Activated T-cell treated with anti-CD3 and anti-CD28 coated beads, Interleukin-2, amount 50 U/mL, for 48 hours (primary cell): ENCODE measurements at regions not wholly inside any gene's neighbourhood (a gene's known extent, or its start where the extent isn't known, plus 50 kb on each side); places are given as distances from the start of the nearest gene placed in this dataset.

Experiments used
- DNase-seq, 2 experiments: peaks; one replicate each; pipeline ENCODE4 v3.0.0-alpha.2; 2020

- no peak for DNase-seq
These were observed 61.6 kb downstream of the CCR1 start for GRCh38 chr3:46146548-46146947.

DNA sequence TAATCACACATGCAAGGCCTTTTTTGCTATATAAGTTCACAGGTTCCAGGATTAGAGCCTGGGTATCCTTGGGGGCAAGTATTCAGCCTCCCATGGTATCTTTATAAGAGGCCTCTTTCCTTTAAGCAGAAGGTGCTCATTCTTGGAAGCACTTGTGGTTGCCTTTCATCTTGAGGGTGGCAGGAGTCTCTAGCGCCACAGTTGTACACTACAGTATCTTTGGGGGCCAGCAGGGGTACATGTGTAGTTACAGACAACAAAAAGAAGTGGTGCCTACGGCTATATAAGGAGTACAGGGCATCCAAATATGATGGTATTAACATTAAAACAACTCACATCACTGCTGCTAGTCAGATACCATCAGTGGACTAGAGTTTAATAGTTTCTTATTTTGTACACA lies 62.1 kb downstream of the CCR1 start:
- DNase-seq, result no peak

GRCh38 chr3:46145147-46145546 lies 63.0 kb downstream of the CCR1 start:
- no peak for DNase-seq

DNA sequence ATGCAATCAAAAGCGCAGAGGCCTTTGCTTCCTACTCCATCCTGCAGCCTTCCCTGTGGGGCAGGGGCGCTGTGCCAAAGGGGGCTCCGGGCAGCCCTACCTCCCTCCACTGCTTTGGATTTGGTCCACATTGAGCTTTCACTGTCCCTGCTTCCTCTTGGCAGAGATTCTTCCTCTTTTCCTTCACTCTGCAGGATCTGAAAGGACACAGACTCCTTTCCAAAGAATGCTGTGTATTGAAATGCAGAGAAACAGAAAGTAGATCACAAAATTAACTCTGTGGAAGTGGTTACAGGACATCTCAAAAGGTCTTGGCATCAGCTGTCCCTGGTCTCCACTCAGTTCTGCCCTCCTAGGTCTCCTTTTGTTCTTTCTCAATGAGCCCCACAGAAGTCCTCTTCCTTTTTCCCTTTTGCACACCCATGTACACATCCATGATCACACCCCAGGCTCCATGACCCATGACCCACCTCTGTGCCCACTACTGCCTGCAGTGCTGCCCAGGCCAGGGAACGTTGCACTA lies 64.1 kb downstream of the CCR1 start:
- no peak for DNase-seq

DNA sequence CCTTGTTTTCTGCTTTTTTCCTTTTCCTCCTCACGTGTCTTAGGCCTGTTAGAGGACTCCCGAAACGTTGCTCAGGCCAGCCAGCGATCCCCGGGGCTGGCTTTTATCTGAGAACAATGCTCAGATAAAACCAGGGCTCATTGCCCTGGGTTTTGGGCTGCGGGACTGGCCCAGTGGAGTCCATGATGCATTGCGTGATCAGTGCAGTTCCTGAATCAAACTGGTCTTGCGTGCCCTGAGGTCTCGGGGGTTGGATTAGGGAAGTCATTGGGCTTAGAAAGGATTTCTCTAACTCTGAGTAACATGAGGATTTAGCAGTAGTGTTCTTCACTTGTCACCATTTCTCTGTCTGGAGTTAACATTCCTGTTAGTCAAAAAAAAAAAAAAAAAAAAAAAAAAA lies 66.3 kb downstream of the CCR1 start:
- no peak for DNase-seq

DNA sequence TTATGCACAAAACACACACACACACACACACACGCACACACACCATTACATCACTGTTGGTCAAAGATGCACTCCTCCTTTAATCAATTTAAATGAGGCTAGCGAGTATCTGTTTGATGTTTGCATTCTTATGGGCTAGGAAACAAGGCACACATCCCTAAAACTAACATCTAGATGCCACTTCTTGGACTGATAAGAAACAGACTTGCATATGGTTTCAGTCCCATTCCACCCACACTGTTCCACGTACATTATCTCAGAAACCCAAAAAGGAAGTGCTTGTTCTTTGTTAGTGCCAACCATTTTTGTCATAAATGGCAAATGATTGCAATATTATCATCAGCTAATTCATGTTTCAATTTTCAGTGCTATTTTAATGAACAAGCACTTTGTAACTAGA lies 69.5 kb downstream of the CCR1 start:
- DNase-seq, result no peak

DNA sequence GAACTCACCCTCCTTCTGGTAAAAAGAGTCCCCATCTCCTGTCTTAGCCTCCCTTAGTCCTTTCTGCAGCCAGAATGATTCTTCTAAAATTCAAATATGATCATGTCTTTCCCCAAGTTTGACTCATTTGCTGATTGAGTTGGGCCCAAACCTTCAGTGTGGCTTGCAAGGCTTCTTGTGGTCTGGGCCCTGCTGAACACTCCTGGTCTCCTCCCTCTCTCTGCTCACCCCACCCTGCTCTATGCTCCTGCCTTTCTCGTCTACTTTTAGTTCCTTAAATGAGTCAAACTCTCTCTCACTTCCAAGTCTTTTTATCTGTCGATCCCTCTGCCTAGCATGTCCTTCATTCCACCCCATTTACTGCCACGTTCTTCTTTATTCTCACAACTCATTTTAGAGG lies 72.6 kb downstream of the CCR1 start:
- no peak for DNase-seq

DNA sequence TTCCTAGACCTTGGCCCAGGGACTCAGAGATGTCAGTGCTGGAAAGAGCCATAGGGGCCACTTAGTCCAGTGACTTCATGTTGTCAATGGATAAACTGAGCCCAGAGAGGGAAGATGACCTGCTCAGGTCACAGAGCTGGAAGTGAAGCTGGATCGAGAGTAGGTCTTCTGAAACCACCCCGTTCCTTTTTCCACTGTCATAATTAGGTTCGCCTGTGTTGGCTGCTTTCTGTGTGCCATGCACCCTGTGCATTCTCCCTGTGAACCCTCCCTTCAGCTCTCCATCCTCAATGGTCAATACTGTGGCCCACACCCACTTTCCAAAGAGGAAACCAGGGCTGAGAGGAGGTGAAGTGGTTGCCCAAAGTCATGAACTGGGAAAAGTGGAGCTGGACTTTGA lies 74.8 kb downstream of the CCR1 start:
- DNase-seq, result no peak

GRCh38 chr3:46132565-46132964 lies 75.5 kb downstream of the CCR1 start:
- DNase-seq, result no peak

GRCh38 chr3:46131884-46132450 lies 76.1 kb downstream of the CCR1 start:
- DNase-seq, result no peak

DNA sequence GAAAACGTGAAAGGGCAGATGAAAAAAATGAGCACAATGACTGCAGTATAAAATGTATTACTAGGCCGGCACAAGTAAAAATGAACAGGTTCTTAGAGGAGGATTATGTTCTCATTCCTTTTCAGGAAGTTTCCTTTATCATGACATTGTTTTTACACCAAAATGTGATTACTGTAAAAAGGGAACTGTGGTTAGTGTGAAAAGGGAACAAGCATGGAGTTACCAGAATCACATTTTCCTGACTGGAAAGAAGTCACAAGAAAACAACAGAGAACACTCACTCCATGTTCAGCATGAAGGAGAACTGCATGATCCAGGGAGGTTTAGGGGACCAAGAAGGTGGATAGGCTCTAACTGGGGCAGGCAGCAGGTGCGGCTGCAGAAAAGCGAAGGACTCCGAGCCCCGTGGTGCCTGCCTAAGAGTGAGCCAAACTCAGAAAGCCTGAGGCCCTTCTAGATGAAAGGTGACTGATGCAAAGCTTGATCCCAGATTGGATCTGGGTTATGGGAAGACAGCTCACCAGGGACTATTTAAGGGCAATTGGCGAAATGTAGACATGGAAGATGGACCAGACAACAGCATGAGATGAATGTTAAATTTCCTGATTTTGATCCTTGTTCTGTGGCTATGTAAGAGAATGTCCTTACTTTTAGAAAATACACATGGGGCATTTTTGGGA lies 77.3 kb downstream of the CCR1 start:
- DNase-seq, result no peak

- no peak for DNase-seq
These were observed 78.4 kb downstream of the CCR1 start for GRCh38 chr3:46129588-46130272.

DNA sequence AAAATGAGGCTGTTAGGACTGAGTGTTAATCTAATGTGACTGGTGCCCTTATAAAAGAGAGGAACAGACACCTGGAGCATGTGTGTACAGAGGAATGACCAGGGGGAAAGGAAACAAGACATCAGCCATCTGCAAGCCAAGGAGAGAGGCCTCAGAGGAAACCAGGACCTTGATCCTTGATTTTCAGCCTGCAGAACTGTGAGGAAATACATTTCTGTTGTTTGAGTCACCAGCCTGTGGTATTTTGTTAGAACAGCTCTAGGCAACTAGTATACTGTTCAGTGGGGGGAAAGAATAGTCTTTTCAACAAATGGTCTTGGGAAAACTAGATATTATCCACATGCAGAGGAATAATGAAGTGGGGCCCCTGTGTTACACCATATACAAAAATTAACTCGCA lies 80.6 kb downstream of the CCR1 start:
- DNase-seq, result no peak

DNA sequence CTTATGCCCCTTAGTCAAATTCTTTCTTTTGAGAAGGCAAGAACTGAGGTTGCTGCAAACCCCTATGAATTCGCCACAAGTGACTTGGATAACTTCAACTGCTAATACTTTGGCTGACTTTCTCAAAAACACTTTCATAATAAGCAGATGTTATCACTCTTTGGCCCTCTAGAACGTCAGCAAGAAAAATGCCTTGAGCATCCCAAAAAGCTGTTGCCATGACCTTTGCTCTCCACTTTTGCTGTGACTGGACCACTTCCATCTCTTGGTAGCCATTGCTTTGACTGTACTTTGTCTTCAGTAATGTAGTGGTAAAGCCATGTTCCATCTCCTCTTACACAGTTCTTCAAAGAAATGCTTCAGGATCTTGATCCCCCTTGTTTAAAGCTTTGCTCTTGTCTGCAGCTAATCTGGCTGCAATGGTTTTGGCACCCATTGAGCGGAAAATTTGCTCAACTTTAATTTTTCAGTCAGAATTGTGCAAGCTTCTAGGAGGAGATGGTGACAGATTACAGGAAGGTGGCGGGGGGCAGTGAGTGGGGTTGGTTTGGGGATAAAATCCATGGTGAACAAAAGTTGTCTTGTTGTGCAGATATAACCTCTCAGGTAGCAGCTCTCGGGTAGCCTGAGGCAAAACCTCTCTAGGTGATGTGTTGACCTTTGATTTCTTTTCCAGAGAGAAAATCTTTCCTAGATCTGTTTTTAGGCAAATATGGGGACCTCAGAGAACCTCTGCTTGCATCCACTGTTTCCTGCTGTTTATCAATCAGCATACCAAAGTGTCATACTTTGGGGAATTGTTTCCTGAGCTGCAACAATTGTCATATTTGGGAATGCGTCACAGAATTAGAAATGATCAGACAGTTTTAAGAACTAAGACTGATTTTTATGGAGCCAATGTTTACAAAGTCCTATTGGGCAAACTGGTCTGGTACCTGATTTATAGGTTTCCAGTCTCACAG lies 83.6 kb downstream of the CCR1 start:
- DNase-seq, result no peak

DNA sequence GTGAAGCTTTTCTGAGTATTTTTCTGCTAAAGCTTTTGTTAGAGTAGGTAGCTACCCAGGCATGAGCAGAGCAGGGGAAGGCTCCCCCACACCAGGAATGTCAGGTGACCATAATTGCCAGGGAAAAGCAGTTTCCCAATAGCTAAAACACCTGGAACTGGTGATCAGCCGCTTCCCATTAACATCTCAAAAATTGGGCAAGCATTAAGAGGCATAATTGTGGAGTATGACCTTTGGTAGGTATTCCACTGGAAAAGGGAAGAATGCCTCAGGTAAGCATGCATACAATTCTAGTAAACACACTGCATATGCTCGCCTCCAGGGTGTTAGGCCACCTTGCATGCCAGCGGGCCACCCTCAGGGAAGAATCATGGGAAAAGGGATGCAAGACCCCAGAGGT lies 84.5 kb downstream of the CCR1 start:
- DNase-seq, result no peak

DNA sequence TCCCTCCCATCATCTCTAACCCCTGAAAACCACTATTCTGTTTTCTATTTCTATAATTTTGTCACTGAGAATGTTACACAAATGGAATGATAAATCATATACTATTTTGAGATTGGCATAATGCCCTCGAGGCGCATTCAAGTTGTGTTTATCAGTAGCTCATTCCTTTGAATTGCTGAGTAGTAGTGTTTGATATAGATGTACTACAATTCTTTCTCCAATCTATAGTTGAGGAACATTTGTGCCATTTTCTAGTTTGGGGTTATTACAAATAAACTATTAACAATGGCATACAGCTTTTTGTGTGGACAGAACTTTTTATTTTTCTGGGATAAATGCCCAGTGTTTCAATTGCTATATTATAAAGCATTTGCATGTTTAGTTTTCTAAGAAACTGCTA lies 86.0 kb downstream of the CCR1 start:
- no peak for DNase-seq

GRCh38 chr3:46120983-46121382 lies 87.1 kb downstream of the CCR1 start:
- DNase-seq, result no peak

GRCh38 chr3:46119709-46120498 lies 88.2 kb downstream of the CCR1 start:
- no peak for DNase-seq

- no peak for DNase-seq
These were observed 88.9 kb downstream of the CCR1 start for GRCh38 chr3:46119253-46119652.

GRCh38 chr3:46116996-46117395 lies 89.7 kb upstream of the XCR1 start:
- no peak for DNase-seq

GRCh38 chr3:46114323-46114988 lies 87.2 kb upstream of the XCR1 start:
- no peak for DNase-seq

DNA sequence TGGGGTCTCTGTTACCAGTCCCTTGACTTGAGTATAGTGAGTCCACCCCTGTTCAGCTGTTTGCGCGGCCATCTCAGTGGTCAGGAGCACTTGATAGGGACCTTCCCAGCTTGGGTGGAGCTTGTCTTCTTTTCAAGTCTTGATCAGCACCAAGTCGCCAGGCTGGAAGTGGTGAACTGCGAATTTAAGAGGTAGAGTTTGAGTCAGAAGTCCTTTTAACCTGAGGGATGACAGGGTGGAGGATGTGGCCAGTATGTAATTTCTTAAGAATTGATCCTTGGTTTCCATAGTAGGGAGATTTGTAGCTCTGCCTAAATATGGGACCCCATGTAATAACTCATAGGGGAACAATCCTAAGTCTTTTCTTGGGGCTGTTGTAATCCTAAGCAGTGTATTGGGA lies 86.3 kb upstream of the XCR1 start:
- no peak for DNase-seq
